Mucosa of descending colon (tissue), 3 donors: ENCODE measurements at regions not wholly inside any gene's neighbourhood (a gene's known extent, or its start where the extent isn't known, plus 50 kb on each side); places are given as distances from the start of the nearest gene placed in this dataset.

Source experiments
- ATAC-seq: fragments of 200-7000 bp; cut with Tn5 transposase; one replicate; pipeline ENCODE4 v1.9.1; 2020; ENCODE audit warnings: mild to moderate bottlenecking, moderate library complexity
- DNase-seq, 3 donors: peaks; one replicate each; pipeline ENCODE4 v3.0.0-alpha.2; 2020
- H3K36me3 ChIP-seq: fragments of 200-600 bp; one replicate; pipeline ENCODE4 v1.8.0; 2021; ENCODE audit warnings: low read depth, mild to moderate bottlenecking
- H3K4me1 ChIP-seq: fragments of 200-600 bp; one replicate; pipeline ENCODE4 v1.8.0; 2021; ENCODE audit warnings: low read depth, mild to moderate bottlenecking
- H3K4me3 ChIP-seq: fragments of 200-600 bp; one replicate; pipeline ENCODE4 v1.8.0; 2021; ENCODE audit warnings: mild to moderate bottlenecking
- H3K9me3 ChIP-seq: fragments of 200-600 bp; one replicate; pipeline ENCODE4 v1.8.0; 2021; ENCODE audit warnings: mild to moderate bottlenecking
- CTCF ChIP-seq: fragments of 200-600 bp; IDR thresholded peaks from one replicate; pipeline ENCODE4 v1.8.0; 2022; ENCODE audit warnings: antibody characterized with exemption, mild to moderate bottlenecking
- intact Hi-C, 2 donors: fragments of 100-400 bp; cut with DNase I in 1 of 2; cut with micrococcal nuclease in 1 of 2; formaldehyde crosslinking; loops; one replicate each; pipeline versions ENCODE4 v1.11.0 to v1.11.1; 2022; cut with DNase I, micrococcal nuclease
- donor health status: DM: no; HTN: no; CAD: no; lungs with moderate emphysema.
- donor health status: DM: no; HTN: no; CAD: no.
- donor health status: DM: no; HTN: yes; CAD: no.

GRCh38 chr15:70437089-70437488, 326.3 kb downstream of the UACA start:
- ATAC-seq: peak; percentile 78

DNA sequence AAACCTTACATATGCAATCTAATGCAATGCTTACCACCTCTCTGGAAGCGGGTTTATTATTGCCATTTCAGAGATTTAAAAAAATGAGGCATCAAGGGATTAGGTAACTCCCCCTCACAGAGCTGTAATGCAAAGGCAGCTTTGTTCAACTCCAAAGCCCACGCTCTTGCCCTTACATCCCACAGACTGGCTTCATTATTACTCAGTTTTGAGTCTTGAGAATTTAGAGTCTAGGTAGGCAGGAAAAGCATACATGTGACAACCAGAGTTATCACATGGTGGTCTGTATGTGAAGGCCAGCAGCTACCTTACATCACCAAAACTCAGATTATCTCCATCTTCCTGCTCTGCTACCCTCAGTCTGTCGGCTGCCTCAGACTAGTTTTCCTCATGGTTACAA, 326.9 kb downstream of the UACA start:
- intact Hi-C loops: no loop called here
- H3K9me3 ChIP-seq: no peaks in the 10 kb centered on the region
- TF ChIP-seq CTCF: no peak
- no peaks in the 10 kb centered on the region for H3K36me3 ChIP-seq
- DNase-seq: no peak
- ATAC-seq: no peak
- H3K4me3 ChIP-seq: no peak overlapping the region
- H3K4me1 ChIP-seq: no peaks in the 10 kb centered on the region

More at GRCh38 chr15:70437089-70437488, 326.3 kb downstream of the UACA start:
- H3K36me3 ChIP-seq: no peaks in the 10 kb centered on the region
- no peak overlapping the region for H3K4me3 ChIP-seq
- intact Hi-C loops: no loop called here
- H3K4me1 ChIP-seq: no peaks in the 10 kb centered on the region
- no peak for TF ChIP-seq CTCF
- peak in 1 of 3 donors; percentile 27 for DNase-seq
- no peaks in the 10 kb centered on the region for H3K9me3 ChIP-seq

- no peak for DNase-seq
- intact Hi-C loops: no loop called here
- Histone ChIP-seq H3K4me3 (no peak overlapping the region), H3K4me1 (no peaks in the 10 kb centered on the region), H3K9me3 (no peaks in the 10 kb centered on the region), H3K36me3 (no peaks in the 10 kb centered on the region)
- no peak for ATAC-seq
- TF ChIP-seq CTCF: no peak
Measured at GRCh38 chr15:70435872-70436271, 327.5 kb downstream of the UACA start.

DNA sequence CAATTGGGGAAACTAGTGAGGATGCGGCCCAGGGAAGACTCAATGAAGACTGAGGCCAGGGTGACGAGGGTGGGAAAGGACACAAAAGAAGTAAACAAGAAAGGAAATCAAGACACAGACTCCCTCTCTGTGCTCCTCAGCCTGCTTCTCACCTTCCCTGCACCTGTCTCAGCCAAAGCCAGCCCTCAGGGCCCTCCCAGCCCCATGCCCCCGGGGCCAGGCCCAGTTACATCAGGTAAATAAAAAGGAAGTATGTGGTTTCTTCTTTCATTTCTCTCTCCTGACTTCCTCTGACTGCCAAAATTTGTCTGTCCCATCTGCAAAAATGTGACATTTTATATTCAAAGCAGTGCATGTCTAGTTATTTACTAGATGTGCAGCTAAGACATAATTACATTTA, 328.0 kb downstream of the UACA start:
- intact Hi-C loops: no loop called here
- H3K36me3 ChIP-seq: no peaks in the 10 kb centered on the region
- DNase-seq: peak in 1 of 3 donors; percentile 14
- no peak overlapping the region for H3K4me3 ChIP-seq
- no peaks in the 10 kb centered on the region for H3K9me3 ChIP-seq
- no peaks in the 10 kb centered on the region for H3K4me1 ChIP-seq
- peak; percentile 68 for ATAC-seq
- no peak for TF ChIP-seq CTCF

GRCh38 chr15:70433586-70434324, 329.6 kb downstream of the UACA start:
- ATAC-seq: no peak
- intact Hi-C loops: no loop called here
- H3K4me3 ChIP-seq: no peak overlapping the region
- no peaks in the 10 kb centered on the region for H3K36me3 ChIP-seq
- no peaks in the 10 kb centered on the region for H3K4me1 ChIP-seq
- TF ChIP-seq CTCF: no peak
- no peak for DNase-seq
- H3K9me3 ChIP-seq: no peaks in the 10 kb centered on the region
